HepG2 (cell line): ENCODE measurements at regions not wholly inside any gene's neighbourhood (a gene's known extent, or its start where the extent isn't known, plus 50 kb on each side); places are given as distances from the start of the nearest gene placed in this dataset.
"Not testable (repeated sequence)": the region's sequence is repeated elsewhere in the genome, so short reads cannot be mapped to it uniquely, and the experiment has no call there.

Experiments used
- ATAD3A ChIP-seq: sonication (generic); formaldehyde crosslinking; IDR thresholded peaks from 2 replicates; pipeline ENCODE4 v1.4.0; 2020; ENCODE audit warnings: missing genetic modification reagents
- E2F1 ChIP-seq: sonication (generic); formaldehyde crosslinking; IDR thresholded peaks from 2 replicates; pipeline ENCODE4 v1.5.0; 2020; ENCODE audit warnings: missing genetic modification reagents
- ERF ChIP-seq: IDR thresholded peaks from 2 replicates; pipeline ENCODE4 v1.6.1; 2018; ENCODE audit warnings: missing biosample characterization, missing genetic modification reagents
- EZH2 ChIP-seq: conservative IDR thresholded peaks from 2 replicates; pipeline ENCODE4 v1.6.1; 2012; ENCODE audit warnings: mild to moderate bottlenecking, low read depth, low read length, moderate library complexity
- FOSL1 ChIP-seq: sonication (generic); formaldehyde crosslinking; IDR thresholded peaks from 2 replicates; pipeline ENCODE4 v1.9.0; 2021; ENCODE audit warnings: missing genetic modification reagents, borderline replicate concordance
- FOSL2 ChIP-seq: sonication (generic); formaldehyde crosslinking; IDR thresholded peaks from 2 replicates; pipeline ENCODE4 v1.4.0; 2020; ENCODE audit warnings: missing genetic modification reagents
- HDAC6 ChIP-seq: fragments of 200-600 bp; sonication (generic); IDR thresholded peaks from 2 replicates; pipeline ENCODE4 v1.7.0; 2017; ENCODE audit warnings: mild to moderate bottlenecking, antibody characterized with exemption, low read length, low read depth
- PTBP1 ChIP-seq: fragments of 200-400 bp; formaldehyde crosslinking; IDR thresholded peaks from 2 replicates; pipeline ENCODE4 v1.6.1; 2018; ENCODE audit warnings: low read length, low read depth; ENCODE audit not compliant: poor library complexity, severe bottlenecking
- SKI ChIP-seq: fragments of 450-650 bp; IDR thresholded peaks from one replicate; pipeline ENCODE4 v1.6.1; 2018; ENCODE audit warnings: mild to moderate bottlenecking; ENCODE audit not compliant: partially characterized antibody
- TAF1 ChIP-seq: sonication (generic); formaldehyde crosslinking; IDR thresholded peaks from 2 replicates; pipeline ENCODE4 v1.4.0; 2020; ENCODE audit warnings: missing genetic modification reagents
- TOE1 ChIP-seq: sonication (generic); formaldehyde crosslinking; IDR thresholded peaks from 2 replicates; pipeline ENCODE4 v1.4.0; 2020; ENCODE audit warnings: mild to moderate bottlenecking, missing genetic modification reagents
- ZBTB1 ChIP-seq: sonication (generic); formaldehyde crosslinking; IDR thresholded peaks from 2 replicates; pipeline ENCODE4 v1.4.0; 2020; ENCODE audit warnings: missing genetic modification reagents, borderline replicate concordance
- ZNF235 ChIP-seq: sonication (generic); formaldehyde crosslinking; IDR thresholded peaks from 2 replicates; pipeline ENCODE4 v1.8.1; 2023; ENCODE audit warnings: mild to moderate bottlenecking, missing genetic modification reagents, borderline replicate concordance
- ZNF274 ChIP-seq: sonication (generic); formaldehyde crosslinking; IDR thresholded peaks from 2 replicates; pipeline ENCODE4 v1.5.1; 2020; ENCODE audit warnings: mild to moderate bottlenecking, missing genetic modification reagents

- not testable (repeated sequence) for TF ChIP-seq ZNF235 (CRISPR knock-in tag); ZBTB1; TOE1 (CRISPR knock-in tag); PTBP1; ERF (CRISPR knock-in tag); FOSL1 (CRISPR knock-in tag); ZNF274 (CRISPR knock-in tag); EZH2; HDAC6; SKI; E2F1 (CRISPR knock-in tag); TAF1 (CRISPR knock-in tag); FOSL2 (CRISPR knock-in tag); ATAD3A (CRISPR knock-in tag)
Measured at GRCh38 chr9:117851836-117852461, 147.7 kb downstream of the TLR4 start.
